Endothelial cell of umbilical vein (primary cell): ENCODE measurements at regions not wholly inside any gene's neighbourhood (a gene's known extent, or its start where the extent isn't known, plus 50 kb on each side); places are given as distances from the start of the nearest gene placed in this dataset.

ENCODE experiments used
- BruUV-seq: library from RNA; stranded (reverse); fragments of 400-500 nt; replicated peaks from 2 replicates; lab custom pipeline; 2021; lab: Mats Ljungman, UMichigan
- CTCF ChIA-PET: fragments of 300-600, 350-600 bp; sonication (Branson Sonifier 250); formaldehyde crosslinking; loops from one replicate; lab custom pipeline; 2021; ENCODE audit warnings: antibody characterized with exemption, inconsistent platforms; lab: Charles Lee
- POLR2A ChIA-PET: fragments of 300-600, 350-600 bp; sonication (Branson Sonifier 250); formaldehyde crosslinking; loops from one replicate; lab custom pipeline; 2021; ENCODE audit warnings: antibody characterized with exemption, inconsistent platforms; lab: Charles Lee
- DNase-seq: peaks from one replicate; pipeline ENCODE4 v3.0.0-alpha.2; 2011; ENCODE audit warnings: low read depth, low spot score
- FAIRE-seq: peaks from 2 replicates; lab custom pipeline; 2011; peaks lifted over from hg19 to GRCh38; lab: Jason Lieb, UNC
- H2AFZ ChIP-seq: 2 replicates; pipeline ENCODE4 v1.6.0; 2012; ENCODE audit warnings: low read depth, low read length, control low read depth, inconsistent platforms
- H3K27ac ChIP-seq: 2 replicates; pipeline ENCODE4 v1.5.1; 2011; ENCODE audit warnings: low read depth, mild to moderate bottlenecking, control low read depth, low read length, moderate library complexity; ENCODE audit not compliant: insufficient read depth
- H3K27me3 ChIP-seq, 2 experiments: 2 replicates each; pipeline versions ENCODE4 v1.6.0 to v1.6.1; 2011; ENCODE audit warnings: low read length in 2 of 2, mixed read lengths in 1 of 2; ENCODE audit not compliant: control insufficient read depth in 2 of 2, insufficient read depth in 2 of 2
- H3K36me3 ChIP-seq, 2 experiments: 2 replicates in 1 of 2; 3 replicates in 1 of 2; pipeline ENCODE4 v1.5.1; 2011; ENCODE audit warnings: low read length in 2 of 2, mild to moderate bottlenecking in 1 of 2, moderate library complexity in 1 of 2; ENCODE audit not compliant: control insufficient read depth in 2 of 2, insufficient read depth in 2 of 2; ENCODE audit errors: extremely low read depth in 1 of 2
- H3K4me1 ChIP-seq: 3 replicates; pipeline ENCODE4 v1.5.1; 2011; ENCODE audit warnings: mild to moderate bottlenecking, low read length; ENCODE audit not compliant: control insufficient read depth, insufficient read depth; ENCODE audit errors: extremely low read depth
- H3K4me2 ChIP-seq: 2 replicates; pipeline ENCODE4 v1.6.1; 2011; ENCODE audit warnings: low read length, control low read depth, mixed read lengths; ENCODE audit not compliant: insufficient read depth
- H3K4me3 ChIP-seq, 3 experiments: fragments of 200-600 bp in 1 of 3; sonication (generic), shearing (Covaris generic) in 1 of 3; replicated peaks in 1 of 3; 2 replicates each; pipeline ENCODE4 v1.5.1; 2011 to 2016; ENCODE audit warnings: control low read depth in 3 of 3, low read length in 3 of 3, mild to moderate bottlenecking in 2 of 3, inconsistent platforms in 1 of 3, low read depth in 1 of 3, moderate library complexity in 1 of 3; ENCODE audit not compliant: insufficient read depth in 1 of 3
- H3K79me2 ChIP-seq: 2 replicates; pipeline ENCODE4 v1.6.0; 2012; ENCODE audit warnings: low read length, inconsistent platforms; ENCODE audit not compliant: control insufficient read depth, insufficient read depth
- H3K9ac ChIP-seq: replicated peaks from 2 replicates; pipeline ENCODE3; 2011; ENCODE audit warnings: low read length, control low read depth; ENCODE audit not compliant: insufficient read depth; ENCODE audit errors: extremely low read depth
- H3K9me1 ChIP-seq: replicated peaks from 3 replicates; pipeline ENCODE4 v1.6.0; 2011; ENCODE audit warnings: mild to moderate bottlenecking, low read length; ENCODE audit not compliant: control insufficient read depth, insufficient read depth; ENCODE audit errors: extremely low read depth
- H3K9me3 ChIP-seq: replicated peaks from 2 replicates; pipeline ENCODE4 v1.5.1; 2012; ENCODE audit warnings: low read length, inconsistent platforms; ENCODE audit not compliant: control insufficient read depth, insufficient read depth
- H4K20me1 ChIP-seq: replicated peaks from 2 replicates; pipeline ENCODE3; 2011; ENCODE audit warnings: mild to moderate bottlenecking, low read length; ENCODE audit not compliant: control insufficient read depth, insufficient read depth; ENCODE audit errors: extremely low read depth
- EZH2 ChIP-seq: IDR thresholded peaks from 2 replicates; pipeline ENCODE4 v1.6.1; 2012; ENCODE audit warnings: borderline replicate concordance, low read depth, mild to moderate bottlenecking, moderate library complexity, low read length, inconsistent platforms; ENCODE audit not compliant: severe bottlenecking
- FOS ChIP-seq: IDR thresholded peaks from 2 replicates; pipeline ENCODE4 v1.6.1; 2011; ENCODE audit warnings: mild to moderate bottlenecking, low read length, moderate library complexity, borderline replicate concordance; ENCODE audit not compliant: insufficient read depth
- GATA2 ChIP-seq: IDR thresholded peaks from 2 replicates; pipeline ENCODE4 v1.7.0; 2011; ENCODE audit warnings: low read depth, mild to moderate bottlenecking, moderate library complexity, mixed read lengths, low read length; ENCODE audit not compliant: insufficient read length, insufficient read depth
- JUN ChIP-seq: IDR thresholded peaks from 2 replicates; pipeline ENCODE4 v1.6.1; 2011; ENCODE audit warnings: borderline replicate concordance, low read depth; ENCODE audit not compliant: insufficient read length, insufficient read depth
- MYC ChIP-seq: IDR thresholded peaks from one replicate; pipeline ENCODE4 v1.6.1; 2011; ENCODE audit warnings: mild to moderate bottlenecking, low read depth, low read length
- POLR2A ChIP-seq: IDR thresholded peaks from 2 replicates; pipeline ENCODE4 v1.6.1; 2012; ENCODE audit warnings: low read depth, mild to moderate bottlenecking, control low read depth, low read length
- POLR2AphosphoS5 ChIP-seq: IDR thresholded peaks from 2 replicates; pipeline ENCODE4 v1.6.1; 2012; ENCODE audit warnings: low read depth, mild to moderate bottlenecking, control low read depth, low read length, moderate library complexity; ENCODE audit not compliant: insufficient read depth
- dilution Hi-C: fragments of 300-500 bp; cut with MboI; formaldehyde crosslinking; loops from one replicate; pipeline ENCODE4 v1.15.0; 2019; ENCODE audit warnings: low sequenced_read_pairs; ENCODE audit not compliant: extremely low pct_ligation_motif_present
- intact Hi-C: fragments of 100-400 bp; cut with micrococcal nuclease; formaldehyde crosslinking; loops from one replicate; pipeline ENCODE4 v1.10.0; 2022
- TF ChIP-seq, protein P1 (sequence below), 2 donors: IDR thresholded peaks; 1 replicate in 1 of 2; 2 replicates in 1 of 2; pipeline ENCODE4 v1.5.1; 2011; ENCODE audit warnings: low read length in 2 of 2, mild to moderate bottlenecking in 2 of 2, moderate library complexity in 2 of 2, control low read depth in 1 of 2, inconsistent platforms in 1 of 2, low read depth in 1 of 2; ENCODE audit not compliant: insufficient read depth in 1 of 2; ENCODE audit errors: extremely low read depth in 1 of 2
- TF ChIP-seq, protein P2 (sequence below): IDR thresholded peaks from 2 replicates; pipeline ENCODE4 v1.6.1; 2011; ENCODE audit not compliant: insufficient read depth, insufficient read length

DNA sequence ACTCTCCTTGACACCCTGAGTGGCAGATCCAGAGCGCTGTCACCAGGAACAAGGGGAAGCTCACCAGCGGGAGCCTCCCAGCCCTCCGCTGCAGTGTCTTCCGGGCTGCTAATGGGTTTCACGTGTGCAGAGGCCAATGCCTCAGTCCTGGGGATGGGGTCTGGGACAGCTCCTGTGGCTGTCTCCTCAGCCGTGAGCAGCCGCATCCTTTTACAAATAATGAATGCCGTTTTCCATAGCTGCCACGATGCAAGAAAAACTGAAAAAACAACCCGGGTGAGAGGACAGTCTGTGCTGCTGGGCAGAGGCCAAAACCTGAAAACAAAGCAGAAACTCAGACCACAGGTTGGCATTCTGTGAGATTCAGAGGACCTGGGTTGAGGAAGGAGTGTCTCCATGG lies 212.2 kb upstream of the RAB4A start:
- H3K79me2 ChIP-seq: no peaks in the 10 kb centered on the region
- H3K4me3 ChIP-seq: no peak overlapping the region
- BruUV-seq: no TSS peak
- H4K20me1 ChIP-seq: no peaks in the 10 kb centered on the region
- DNase-seq: peak; percentile 29
- peaks cover 15% of the 10 kb centered on the region for H3K4me1 ChIP-seq
- ChIA-PET CTCF (interaction anchor here (1.4 kb wide), 1 partner anchor 26 kb away, joined by 4 read pairs; no protein-coding TSS in a partner anchor), POLR2A (no interaction called here)
- no peaks in the 10 kb centered on the region for H3K9me3 ChIP-seq
- H3K9ac ChIP-seq: no peak overlapping the region
- no peaks in the 10 kb centered on the region for H3K27me3 ChIP-seq
- H3K36me3 ChIP-seq: no peaks in the 10 kb centered on the region
- peak overlapping the region; percentile 1 for H3K4me2 ChIP-seq
- no peak overlapping the region for H2AFZ ChIP-seq
- dilution Hi-C loops (no loop called here), intact Hi-C loops (no loop called here)
- peak; percentile 42 for FAIRE-seq
- TF ChIP-seq POLR2AphosphoS5 (no peak), POLR2A (no peak), EZH2 (no peak), FOS (no peak), MYC (no peak), JUN (no peak), GATA2 (no peak)
- TF ChIP-seq, protein P1, sequence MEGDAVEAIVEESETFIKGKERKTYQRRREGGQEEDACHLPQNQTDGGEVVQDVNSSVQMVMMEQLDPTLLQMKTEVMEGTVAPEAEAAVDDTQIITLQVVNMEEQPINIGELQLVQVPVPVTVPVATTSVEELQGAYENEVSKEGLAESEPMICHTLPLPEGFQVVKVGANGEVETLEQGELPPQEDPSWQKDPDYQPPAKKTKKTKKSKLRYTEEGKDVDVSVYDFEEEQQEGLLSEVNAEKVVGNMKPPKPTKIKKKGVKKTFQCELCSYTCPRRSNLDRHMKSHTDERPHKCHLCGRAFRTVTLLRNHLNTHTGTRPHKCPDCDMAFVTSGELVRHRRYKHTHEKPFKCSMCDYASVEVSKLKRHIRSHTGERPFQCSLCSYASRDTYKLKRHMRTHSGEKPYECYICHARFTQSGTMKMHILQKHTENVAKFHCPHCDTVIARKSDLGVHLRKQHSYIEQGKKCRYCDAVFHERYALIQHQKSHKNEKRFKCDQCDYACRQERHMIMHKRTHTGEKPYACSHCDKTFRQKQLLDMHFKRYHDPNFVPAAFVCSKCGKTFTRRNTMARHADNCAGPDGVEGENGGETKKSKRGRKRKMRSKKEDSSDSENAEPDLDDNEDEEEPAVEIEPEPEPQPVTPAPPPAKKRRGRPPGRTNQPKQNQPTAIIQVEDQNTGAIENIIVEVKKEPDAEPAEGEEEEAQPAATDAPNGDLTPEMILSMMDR (IDR thresholded peaks at IDR 0.05; ENCODE audit: extremely low read depth in 1 of 2, insufficient read depth in 1 of 2, low read depth in 1 of 2, low read length in 2 of 2): no peak
- TF ChIP-seq, protein P2, sequence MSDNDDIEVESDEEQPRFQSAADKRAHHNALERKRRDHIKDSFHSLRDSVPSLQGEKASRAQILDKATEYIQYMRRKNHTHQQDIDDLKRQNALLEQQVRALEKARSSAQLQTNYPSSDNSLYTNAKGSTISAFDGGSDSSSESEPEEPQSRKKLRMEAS: no peak
- H3K27ac ChIP-seq: no peak overlapping the region
- H3K9me1 ChIP-seq: no peaks in the 10 kb centered on the region
